Stimulated activated CD4-positive, alpha-beta T cell treated with anti-CD3 and anti-CD28 coated beads, Interleukin-4, amount 100 ng/mL, for 4 hours (primary cell): ENCODE measurements at regions not wholly inside any gene's neighbourhood (a gene's known extent, or its start where the extent isn't known, plus 50 kb on each side); places are given as distances from the start of the nearest gene placed in this dataset.

Experiments used
- DNase-seq, 2 experiments: peaks; one replicate each; pipeline ENCODE4 v3.0.0-alpha.2; 2020

DNA sequence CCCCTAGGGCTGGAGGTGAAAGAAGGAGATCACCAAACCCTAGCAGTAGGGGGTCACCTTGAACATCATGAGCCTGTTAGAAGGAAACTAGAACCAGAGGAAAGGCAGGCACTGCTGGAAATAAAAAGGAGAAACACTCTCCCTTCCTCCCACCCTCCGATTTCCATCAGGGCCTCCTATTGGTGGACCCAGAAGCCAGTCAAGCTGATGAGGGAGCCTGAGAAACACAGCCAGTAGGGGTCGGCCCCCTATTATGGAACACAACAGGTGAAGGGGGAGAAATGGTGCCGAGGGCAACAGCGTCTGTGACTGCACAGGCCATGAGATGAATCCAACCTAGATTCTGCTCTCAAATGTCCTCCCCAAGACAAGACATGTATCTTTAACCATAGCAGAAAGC is 156.1 kb upstream of the LRFN2 start:
- no peak for DNase-seq

DNA sequence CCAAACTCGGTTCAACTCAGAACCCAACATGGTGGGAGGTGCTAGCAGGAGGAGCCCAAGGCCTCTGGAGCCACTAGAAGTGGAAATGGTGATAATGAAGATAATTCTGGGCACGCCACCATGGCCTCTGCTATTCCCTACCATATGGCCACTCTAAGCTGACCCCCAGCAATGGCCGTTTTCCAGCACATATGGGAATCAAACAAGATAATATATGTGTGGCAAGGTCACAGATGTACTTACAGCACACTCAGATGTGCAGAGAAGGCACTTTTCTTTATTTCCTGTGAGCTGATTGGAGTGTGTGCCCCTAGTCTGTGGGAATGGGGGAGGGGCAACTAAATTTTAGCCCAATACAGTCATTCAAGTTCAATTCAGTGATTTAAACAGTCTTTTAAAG is 153.4 kb upstream of the LRFN2 start:
- no peak for DNase-seq

DNA sequence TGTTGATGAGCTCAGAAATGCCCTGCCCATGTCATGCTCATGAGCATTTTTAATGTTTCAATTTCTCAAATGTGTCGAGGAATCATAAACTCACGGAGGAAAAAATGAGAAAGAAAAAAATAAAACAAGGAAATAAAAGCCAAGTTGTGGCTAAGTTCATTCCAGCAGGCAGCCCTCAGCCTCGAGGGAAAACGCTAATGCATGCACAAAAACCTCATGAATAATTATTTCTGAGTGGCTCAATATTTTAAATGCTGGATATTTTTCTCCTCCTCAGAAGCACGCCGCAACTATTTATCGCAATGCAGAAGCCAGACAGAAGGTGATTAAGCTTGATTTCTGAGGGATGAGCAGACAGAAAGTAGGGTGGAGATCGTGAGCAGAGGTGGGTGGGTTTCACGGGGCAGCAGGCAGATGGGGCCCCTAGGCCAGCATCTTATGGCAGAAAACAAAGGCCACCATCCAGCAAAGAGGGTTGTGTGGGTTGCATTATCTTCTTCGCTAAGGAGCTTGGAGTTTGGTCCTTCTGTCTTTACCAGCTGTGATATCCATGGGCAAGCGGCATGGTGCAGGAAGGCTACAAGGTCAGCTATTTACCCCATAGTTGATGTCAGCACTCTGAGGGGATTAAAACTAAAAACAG is 151.5 kb upstream of the LRFN2 start:
- DNase-seq = no peak

DNA sequence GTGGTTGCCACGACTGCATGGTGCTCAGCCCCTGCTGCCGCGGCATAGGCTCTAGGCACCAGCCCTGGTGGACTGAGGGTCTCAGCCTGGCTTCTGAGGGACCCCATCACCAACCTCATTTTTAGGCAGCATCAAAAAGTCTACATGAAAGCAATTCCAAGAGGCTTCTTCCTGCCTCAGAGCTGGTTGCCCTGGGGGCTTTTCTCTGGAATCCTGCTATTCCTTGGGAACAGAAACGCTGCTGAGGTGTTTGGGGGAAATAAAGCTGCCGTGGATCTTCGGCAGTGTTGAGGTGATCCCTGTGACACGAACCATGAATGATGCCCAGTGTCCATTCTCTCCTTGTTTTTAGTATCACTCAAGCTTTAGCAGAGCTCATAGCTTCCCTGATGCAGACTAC is 148.4 kb upstream of the LRFN2 start:
- no peak for DNase-seq

DNA sequence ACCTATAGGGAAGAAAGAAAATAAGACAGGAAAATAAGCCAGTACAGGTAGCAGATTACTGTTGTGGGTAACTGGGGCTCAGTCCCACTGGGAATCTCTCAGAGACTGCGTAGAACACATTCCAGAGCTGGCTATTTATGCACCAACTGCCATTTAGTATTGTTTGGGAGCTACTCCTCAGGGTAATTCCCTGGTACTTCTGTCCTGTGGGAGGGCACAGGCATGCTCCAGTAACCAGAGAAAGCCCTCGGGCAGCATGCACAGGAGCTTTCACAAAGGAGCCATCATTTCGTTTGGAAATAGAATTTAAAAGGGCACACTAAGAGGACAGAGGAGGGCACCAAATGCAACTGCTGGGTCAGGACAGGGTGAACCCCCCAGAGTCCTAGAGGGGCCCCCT is 148.0 kb upstream of the LRFN2 start:
- DNase-seq = no peak

DNA sequence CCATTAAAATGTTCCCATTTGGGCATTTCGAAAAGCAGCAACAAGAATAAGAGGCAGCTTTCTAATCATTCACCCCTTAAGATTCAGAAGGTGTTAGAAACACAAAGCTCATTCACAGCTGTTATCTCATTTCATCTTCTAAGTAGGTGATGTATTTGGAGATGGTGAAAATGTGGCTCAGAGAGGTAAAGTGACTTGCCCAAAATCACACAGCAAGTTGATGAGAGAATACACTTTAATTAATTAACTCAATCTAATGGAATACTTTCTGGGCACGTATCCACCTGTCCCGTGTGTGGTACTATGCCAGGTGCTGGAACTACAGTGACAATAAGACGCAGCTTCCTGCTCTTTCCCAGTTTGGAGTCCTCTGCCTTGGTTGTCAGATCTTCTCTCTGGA is 147.4 kb upstream of the LRFN2 start:
- no peak for DNase-seq

DNA sequence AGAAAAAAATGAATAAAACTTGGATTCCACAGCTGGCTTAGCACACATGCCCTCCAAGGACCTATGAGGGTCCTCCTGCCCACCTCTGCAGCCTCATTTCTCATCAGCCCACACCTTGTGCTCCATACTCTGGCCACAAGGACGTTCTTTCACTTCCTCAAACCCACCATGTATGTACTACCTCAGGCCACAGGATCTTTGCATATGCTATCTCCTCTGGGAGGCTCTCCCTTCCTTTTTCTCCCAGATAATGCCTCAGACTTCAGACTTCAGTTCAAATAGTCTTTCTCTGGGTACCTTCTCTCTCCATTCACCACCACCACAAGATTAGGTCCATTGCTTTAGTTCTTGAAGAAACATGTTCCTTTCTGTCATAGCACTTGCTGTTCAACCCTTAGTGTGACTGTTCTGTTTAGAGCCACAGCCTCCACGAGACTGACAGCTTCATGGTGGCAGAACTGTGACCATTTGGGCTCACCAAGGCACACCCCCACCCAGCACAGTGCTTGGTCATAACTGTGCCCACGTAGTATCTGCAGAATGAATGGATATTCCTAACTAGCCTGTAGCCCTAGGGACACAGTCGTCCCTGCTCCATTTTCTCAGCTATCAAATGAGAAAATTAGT is 146.7 kb upstream of the LRFN2 start:
- no peak for DNase-seq

DNA sequence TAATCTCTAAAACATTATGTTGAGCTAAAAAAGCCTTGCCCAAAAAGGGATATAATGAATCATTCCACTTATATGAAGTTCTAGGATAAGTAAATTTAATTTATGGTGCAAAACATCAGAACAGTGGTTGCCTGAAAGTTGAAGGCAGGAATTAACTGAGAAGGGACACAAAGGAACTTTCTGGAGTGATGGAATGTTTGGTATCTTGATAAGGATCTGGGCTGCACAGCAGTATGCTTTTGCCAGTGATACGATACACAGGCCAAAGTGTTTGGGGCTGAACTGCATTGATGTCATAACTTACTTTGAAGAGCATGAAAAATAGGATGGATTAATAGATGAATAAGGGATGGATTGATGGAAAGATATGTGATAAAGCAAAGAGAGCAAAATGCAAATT is 146.1 kb upstream of the LRFN2 start:
- no peak for DNase-seq

DNA sequence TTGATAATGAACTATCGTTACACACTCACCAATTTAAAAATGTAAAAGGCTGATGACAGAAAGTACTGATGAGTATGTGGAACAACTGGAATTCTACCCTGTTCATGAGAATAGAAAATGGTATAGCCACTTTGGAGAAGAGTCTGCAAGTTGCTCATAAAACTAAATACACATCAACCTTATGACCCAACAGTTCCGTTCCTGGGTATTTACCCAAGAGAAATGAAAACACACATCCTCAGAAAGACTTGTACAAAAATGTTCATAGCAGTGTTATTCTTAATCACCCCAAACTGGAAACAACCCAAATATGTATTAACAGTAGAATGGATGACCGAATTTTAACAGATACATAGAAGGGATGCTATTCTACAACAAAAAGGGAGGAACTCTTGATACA is 145.7 kb upstream of the LRFN2 start:
- no peak for DNase-seq

DNA sequence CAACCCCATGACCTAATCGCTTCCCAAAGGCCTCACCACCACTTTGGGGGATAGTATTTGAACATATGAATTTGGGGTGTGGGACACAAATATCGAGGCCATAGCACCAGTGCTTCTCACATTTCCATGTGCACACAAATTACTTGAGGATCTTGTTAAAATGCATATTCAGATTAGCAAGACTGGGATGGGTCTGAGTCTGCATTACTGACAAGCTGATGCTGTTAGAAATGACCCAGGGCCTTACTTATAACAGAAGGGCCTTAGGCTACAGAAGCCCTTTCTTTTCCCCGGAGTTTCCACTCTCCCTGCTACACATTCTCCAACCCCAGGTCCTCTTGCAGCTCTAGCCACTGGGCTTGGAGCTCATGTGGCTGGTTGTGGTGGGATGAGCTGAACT is 141.5 kb upstream of the LRFN2 start:
- DNase-seq = no peak

DNA sequence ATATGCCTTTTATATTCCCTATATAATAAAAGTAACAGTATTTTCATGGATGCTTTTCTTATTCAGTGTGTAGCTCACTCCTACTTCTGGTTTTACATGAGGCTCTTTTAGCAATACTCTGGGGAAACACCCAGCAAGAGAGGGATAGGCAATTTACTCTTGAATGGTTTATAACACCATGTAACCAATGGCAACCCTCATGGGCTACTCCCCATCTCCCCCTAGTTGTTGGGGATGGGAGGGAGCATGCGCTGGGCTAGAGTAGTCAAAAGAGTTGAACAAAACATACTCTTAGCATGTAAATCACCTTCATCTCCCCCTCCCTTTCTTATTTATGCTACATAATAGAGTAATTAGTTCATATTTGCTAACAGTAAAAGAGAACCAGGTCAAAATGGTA is 140.1 kb upstream of the LRFN2 start:
- DNase-seq = no peak

DNA sequence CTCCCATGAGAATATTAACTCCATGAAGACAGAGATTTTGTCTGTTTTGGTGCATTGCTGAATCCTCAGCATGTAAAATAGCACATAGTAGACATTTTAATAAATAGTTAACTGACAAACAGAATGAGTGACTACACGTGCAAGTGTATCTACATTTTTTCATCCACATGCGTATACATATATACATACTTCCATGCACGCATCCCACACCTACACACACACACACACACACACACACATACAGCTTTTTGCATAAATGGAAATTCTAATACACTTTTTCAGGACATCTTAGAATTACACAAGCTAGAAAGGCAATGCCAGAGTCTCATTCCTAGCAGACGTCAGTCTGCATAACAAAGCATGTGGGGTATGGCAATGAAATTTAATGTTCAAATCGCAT is 139.7 kb upstream of the LRFN2 start:
- DNase-seq = no peak

DNA sequence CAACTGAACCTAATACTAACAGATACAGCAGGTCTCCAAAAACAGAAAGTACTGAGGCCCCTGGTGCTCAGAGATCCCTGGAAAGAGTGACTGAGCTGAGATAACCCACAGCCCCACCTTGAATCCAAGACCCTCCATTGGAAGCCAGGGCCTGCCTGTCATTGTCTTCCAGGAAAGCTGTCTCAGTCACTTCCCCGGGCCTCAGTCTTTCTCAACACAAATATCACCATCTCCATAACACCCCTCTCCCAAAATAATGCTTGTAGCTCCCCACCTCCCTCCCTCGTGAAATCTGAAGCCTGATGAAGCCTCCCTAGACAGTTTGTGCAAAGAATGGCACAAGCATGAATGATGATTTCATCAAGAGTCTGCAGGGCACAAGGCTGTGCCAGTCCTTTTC is 138.2 kb upstream of the LRFN2 start:
- no peak for DNase-seq

DNA sequence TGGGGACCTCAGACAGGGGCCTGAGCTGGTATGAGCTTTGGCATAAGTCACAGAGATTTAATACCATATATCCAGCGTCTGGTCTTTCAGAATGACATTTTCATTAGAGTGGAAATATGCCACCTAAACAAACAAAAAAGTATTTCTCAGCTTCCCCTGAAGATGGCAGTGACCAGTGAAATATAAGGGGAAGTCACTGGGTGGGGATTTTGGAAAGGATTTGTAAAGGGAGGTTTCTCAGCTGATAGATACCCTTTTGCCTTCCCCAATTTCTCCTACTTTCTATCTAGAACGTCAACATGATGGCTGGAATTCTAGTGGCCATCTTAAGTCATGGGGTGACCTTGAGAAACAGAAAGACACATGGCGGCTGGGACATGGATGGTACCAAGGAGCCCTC is 137.7 kb upstream of the LRFN2 start:
- no peak for DNase-seq

DNA sequence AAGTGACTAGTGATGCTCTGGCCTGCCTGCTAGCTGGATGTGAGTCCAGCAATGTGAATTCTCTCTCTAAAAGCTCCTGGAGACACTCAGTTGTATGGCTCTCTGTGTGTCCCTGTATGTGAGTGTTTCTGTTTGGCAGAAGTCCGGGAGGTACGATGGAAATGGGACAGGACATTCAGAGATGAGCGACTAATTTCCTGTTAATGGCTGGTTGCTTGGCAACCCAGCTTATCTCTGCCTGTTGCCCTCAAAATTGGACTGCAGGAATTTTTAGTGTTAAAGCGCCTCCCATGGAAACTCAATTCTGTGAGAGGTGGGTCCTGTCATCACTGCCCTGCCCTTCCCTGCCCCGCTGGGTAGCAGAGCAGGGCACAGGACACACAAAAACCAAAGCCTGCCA is 136.8 kb upstream of the LRFN2 start:
- DNase-seq = no peak

DNA sequence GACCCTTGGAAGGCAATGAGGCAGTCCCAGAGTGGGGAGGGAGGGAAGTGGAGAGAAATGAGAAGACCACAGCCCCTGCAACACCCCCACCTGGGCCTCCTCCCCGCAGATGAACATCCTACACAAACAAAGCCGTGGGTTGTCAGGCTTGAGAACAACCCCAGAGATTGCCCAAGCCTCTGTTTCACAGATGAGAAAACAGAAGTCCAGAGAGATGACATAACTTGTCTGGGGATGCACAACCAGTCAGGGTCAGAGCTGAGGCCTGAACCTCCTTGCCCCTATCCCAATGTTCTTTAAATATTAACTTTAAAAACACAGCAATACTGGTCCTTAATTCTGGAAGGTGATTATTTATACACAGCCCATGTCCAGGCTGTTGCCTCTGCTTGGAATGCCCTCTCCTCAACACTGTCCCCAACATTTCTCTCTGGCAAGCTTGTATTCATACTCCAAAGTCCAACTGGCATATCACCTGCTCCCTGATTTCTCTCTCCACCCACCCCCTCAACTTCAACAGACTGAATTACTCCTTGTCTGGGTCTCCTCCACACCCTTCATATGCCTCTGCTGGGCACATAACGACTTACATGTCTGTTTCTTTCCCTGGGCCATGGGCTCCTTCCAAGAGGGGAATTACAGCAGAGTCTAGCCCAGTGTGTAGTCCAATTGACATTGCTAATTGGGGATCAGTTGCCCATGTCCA is 135.5 kb upstream of the LRFN2 start:
- DNase-seq = no peak

DNA sequence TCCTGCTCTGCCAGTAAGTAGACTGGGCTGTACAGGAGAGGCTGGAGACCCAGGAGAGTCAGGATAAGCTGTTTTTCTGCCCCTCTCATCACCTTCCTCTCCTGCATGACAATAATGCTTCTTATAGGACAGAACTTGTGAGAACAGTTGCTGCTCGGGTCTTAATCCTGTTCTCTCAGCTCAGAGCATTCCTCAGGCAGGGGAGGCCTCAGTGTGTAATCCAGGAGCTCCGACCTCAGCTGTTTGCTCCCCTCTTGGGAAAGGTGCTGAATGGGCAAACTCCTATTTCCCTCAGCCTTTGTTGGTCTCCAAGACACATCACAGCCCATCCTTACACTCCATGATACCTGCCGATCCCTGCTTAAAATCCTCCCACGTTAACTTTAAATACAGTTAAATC is 134.9 kb upstream of the LRFN2 start:
- no peak for DNase-seq

DNA sequence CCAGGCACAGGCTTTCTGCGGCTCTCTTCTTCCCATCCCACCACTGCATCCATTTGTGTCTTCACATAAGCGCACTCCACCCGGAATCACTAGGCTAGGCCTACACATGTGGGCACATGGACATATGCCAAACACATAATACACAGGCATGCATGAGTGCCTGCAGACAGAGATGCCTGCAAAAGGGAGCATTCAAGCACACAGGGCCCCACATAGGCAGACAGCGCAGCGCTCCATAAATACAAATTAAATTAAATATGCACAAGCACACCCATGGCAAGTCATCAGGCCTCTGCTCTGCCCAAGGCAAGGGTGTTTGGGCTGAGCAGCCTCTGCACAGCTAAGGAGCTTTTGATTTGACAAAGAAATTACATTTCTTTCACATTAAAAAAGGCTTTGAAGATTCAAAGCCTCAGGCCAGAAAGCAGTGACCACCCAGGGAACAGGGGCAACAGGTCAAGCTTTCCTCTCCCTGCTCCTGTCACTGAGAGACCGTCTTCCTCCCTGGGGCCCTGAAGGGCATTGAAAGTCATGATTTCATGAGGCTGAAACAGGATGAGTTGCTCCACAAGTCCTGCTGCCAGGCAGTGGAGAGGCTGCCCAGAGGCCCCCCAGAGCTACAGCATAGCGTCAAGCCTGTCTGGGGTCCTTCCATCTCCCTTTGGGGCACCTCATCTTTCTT is 134.2 kb upstream of the LRFN2 start:
- DNase-seq = no peak

DNA sequence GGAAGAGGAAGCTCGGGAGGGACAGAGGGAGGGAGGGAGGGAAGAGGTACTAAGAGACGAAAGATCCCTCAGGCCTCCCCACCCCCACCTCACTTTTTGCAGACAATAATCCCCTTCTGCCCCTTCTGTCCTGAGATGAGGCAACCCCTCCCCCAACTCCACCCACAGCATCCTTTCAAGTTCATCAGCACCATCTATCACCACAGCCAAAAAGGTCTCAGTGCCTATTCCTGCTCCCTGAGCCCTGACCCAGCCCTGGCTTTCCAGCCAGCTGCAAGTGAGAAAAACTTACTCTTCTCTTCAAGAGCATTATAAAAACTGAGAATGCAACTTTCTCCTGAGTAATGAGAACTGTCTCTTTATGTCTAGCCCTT is 133.2 kb upstream of the LRFN2 start:
- DNase-seq = no peak

DNA sequence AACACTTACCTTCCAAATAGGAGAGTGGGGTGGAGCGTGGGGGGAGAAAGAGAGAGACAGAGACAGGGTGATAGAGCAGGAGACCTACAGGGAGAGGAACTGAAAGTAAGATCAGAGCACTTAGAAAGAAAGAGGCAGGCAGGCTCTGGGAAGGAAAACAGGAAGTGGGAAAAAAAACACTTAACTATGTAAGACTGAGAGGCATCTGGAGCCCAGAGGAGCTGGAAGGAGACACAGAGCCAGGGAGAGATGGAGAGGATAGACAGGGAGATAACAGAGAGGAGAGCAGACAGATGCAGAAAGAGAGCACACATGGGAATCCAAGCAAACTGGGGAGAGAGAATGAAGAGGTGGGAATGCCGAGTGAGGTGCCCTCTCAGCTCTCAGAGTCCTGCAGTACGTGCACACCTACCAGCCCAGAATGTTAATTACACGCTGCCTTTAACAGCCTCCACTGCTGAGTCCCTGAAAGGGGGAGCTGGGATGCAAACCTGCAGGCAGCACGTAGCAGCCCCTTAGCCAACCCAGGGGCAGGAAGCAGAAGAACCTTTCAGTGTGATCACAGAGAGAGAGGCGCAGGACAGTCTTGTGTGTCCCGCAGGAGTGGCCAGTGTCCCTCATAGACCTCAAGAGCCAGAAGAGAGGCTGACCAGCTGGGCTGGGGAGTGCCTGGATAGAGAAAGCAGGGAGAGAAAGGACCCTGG is 132.7 kb upstream of the LRFN2 start:
- DNase-seq = no peak

DNA sequence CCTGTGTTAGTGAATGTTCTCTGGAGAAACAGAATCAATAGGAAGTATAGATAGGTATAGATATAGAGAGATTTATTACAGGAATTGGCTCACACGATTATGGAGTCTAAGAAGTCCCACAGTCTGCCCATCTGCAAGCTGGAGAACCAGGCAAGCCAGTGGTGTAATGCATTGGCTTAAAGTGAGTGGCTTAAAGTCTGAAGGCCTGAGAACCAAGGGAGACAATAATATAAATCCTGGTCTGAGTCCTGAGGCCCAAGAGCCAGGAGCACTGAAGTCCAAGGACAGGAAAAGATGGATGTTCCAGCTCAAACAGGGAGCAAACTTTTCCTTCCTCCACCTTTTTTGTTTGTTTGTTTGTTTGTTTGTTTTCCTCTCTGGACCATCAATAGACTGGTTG is 131.2 kb upstream of the LRFN2 start:
- DNase-seq = no peak

DNA sequence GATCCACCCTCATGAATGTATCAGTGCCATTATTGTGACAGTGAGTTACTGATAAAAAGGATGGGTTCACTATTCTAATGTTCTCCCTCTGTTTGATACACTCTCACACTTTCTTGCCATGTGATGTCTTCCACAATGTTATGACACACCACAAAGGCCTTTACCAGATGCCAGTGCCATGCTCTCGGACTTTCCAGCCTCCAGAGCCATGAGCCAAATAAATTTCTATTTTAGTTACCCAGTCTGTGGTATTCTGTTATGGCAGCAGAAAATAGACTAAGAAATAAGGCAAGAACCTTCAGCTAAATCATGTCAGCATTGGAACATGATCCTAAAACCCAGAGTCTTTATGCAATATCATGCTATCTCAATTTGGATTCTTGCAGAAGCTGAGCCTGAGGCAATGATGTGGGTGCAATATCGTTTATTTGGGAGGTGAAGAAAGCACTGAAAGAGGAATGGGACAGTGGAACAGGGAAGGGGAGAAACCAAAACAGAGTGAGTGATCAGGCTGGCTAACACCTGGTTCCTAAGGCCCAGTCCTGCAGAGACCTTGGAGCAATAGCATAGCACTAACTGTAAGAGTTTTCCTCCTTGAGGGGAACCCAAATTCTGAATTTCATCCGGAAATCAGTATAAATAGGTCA is 130.4 kb upstream of the LRFN2 start:
- no peak for DNase-seq
